SK-N-SH treated with all-trans-retinoic acid at 6 μM for 48 hours (cell line): ENCODE measurements at regions not wholly inside any gene's neighbourhood (a gene's known extent, or its start where the extent isn't known, plus 50 kb on each side); places are given as distances from the start of the nearest gene placed in this dataset.
"Not testable (repeated sequence)": the region's sequence is repeated elsewhere in the genome, so short reads cannot be mapped to it uniquely, and the experiment has no call there.

Source experiments
- BACH2 ChIP-seq: fragments of 250-450 bp; sonication (Bioruptor Pico); IDR thresholded peaks from 2 replicates; pipeline ENCODE4 v1.9.0; 2021; ENCODE audit warnings: mild to moderate bottlenecking, borderline replicate concordance
- ESRRG ChIP-seq: fragments of 250-450 bp; sonication (Bioruptor Pico); IDR thresholded peaks from 2 replicates; pipeline ENCODE4 v1.6.1; 2021; ENCODE audit warnings: mild to moderate bottlenecking
- GLIS3 ChIP-seq: fragments of 250-450 bp; sonication (Bioruptor Pico); IDR thresholded peaks from 2 replicates; pipeline ENCODE4 v1.5.0; 2020; ENCODE audit warnings: mild to moderate bottlenecking, moderate library complexity
- PATZ1 ChIP-seq: fragments of 250-450 bp; sonication (Bioruptor Pico); IDR thresholded peaks from 2 replicates; pipeline ENCODE4 v1.8.0; 2020; ENCODE audit warnings: mild to moderate bottlenecking, moderate library complexity, borderline replicate concordance
- SNAI2 ChIP-seq: fragments of 250-450 bp; sonication (Bioruptor Pico); IDR thresholded peaks from 2 replicates; pipeline ENCODE4 v1.5.0; 2020; ENCODE audit warnings: mild to moderate bottlenecking, moderate library complexity
- ZFP3 ChIP-seq: fragments of 250-450 bp; sonication (Bioruptor Pico); IDR thresholded peaks from 2 replicates; pipeline ENCODE4 v1.5.0; 2020; ENCODE audit warnings: mild to moderate bottlenecking, moderate library complexity

- not testable (repeated sequence) for TF ChIP-seq BACH2 (CRISPR knock-in tag); SNAI2 (CRISPR knock-in tag); GLIS3; ZFP3 (CRISPR knock-in tag); PATZ1 (CRISPR knock-in tag); ESRRG (CRISPR knock-in tag)
Observed at GRCh38 chr11:33991136-33991535, 60.4 kb upstream of the CAPRIN1 start.
